Smooth muscle cell (in vitro differentiated cells): ENCODE measurements at regions not wholly inside any gene's neighbourhood (a gene's known extent, or its start where the extent isn't known, plus 50 kb on each side); places are given as distances from the start of the nearest gene placed in this dataset.

ENCODE experiments used
- DNase-seq: peaks from one replicate; lab custom pipeline; 2025; ENCODE audit not compliant: unreplicated experiment; lab: John Stamatoyannopoulos, UW
- H2AFZ ChIP-seq: fragments of 200-600 bp; sonication (generic); 2 replicates; pipeline ENCODE4 v1.6.0; 2016; ENCODE audit warnings: antibody characterized with exemption, low read depth, mild to moderate bottlenecking
- H3F3A ChIP-seq: fragments of 200-600 bp; sonication (generic); 2 replicates; pipeline ENCODE4 v1.6.0; 2017; ENCODE audit warnings: antibody characterized with exemption, low read depth
- H3K27ac ChIP-seq: fragments of 200-600 bp; sonication (generic); 2 replicates; pipeline ENCODE4 v1.5.1; 2016; ENCODE audit warnings: low read depth, mild to moderate bottlenecking
- H3K27me3 ChIP-seq: fragments of 200-600 bp; sonication (generic); 2 replicates; pipeline ENCODE4 v1.6.1; 2016; ENCODE audit warnings: low read depth, mild to moderate bottlenecking
- H3K36me3 ChIP-seq: fragments of 200-600 bp; sonication (generic); 2 replicates; pipeline ENCODE4 v1.5.1; 2016; ENCODE audit warnings: low read depth
- H3K4me1 ChIP-seq: fragments of 200-600 bp; sonication (generic); 2 replicates; pipeline ENCODE4 v1.5.1; 2016; ENCODE audit warnings: low read depth
- H3K4me2 ChIP-seq: fragments of 200-600 bp; sonication (generic); 2 replicates; pipeline ENCODE4 v1.6.0; 2016; ENCODE audit warnings: mild to moderate bottlenecking
- H3K4me3 ChIP-seq: fragments of 200-600 bp; sonication (generic); 2 replicates; pipeline ENCODE4 v1.5.1; 2016; ENCODE audit warnings: mild to moderate bottlenecking
- H3K79me2 ChIP-seq: fragments of 200-600 bp; sonication (generic); 2 replicates; pipeline ENCODE4 v1.6.0; 2016; ENCODE audit warnings: low read depth, mild to moderate bottlenecking
- H3K9ac ChIP-seq: fragments of 200-600 bp; sonication (generic); 2 replicates; pipeline ENCODE4 v1.6.0; 2016; ENCODE audit warnings: low read depth
- H3K9me3 ChIP-seq: fragments of 200-600 bp; sonication (generic); replicated peaks from 2 replicates; pipeline ENCODE4 v1.5.1; 2016; ENCODE audit warnings: low read depth
- H4K20me1 ChIP-seq: fragments of 200-600 bp; sonication (generic); 2 replicates; pipeline ENCODE4 v1.6.0; 2016; ENCODE audit warnings: low read depth
- WGBS: methylation state at CpG from one replicate; pipeline ENCODE4 v1.1.7; 2016; ENCODE audit warnings: low lambda C conversion rate; 5-methylcytosine and 5-hydroxymethylcytosine counted together
- TF ChIP-seq, protein P1 (sequence below): fragments of 200-600 bp; sonication (generic); IDR thresholded peaks from 2 replicates; pipeline ENCODE4 v1.5.1; 2017; ENCODE audit warnings: borderline replicate concordance, mild to moderate bottlenecking, antibody characterized with exemption; ENCODE audit not compliant: insufficient read depth, poor library complexity, severe bottlenecking

DNA sequence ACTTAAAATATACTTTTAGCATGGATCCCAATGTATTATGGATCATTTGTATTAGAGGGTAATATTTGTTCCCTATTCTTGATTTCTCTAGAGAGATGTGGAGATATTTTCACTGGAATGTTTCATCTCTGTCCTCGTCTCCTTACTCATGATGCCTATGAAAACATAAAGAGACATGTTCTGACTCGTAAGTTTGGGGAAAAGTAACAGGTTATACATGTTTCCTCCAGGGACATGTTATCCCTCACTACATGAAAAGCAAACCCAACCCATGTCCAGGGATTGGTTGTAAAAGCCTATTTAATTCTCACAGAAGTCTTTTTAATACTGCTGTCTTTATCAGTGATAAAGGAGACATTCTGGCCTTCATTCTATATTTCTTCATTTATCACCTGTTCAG lies 621.4 kb downstream of the GABRG1 start:
- TF ChIP-seq, protein P1, sequence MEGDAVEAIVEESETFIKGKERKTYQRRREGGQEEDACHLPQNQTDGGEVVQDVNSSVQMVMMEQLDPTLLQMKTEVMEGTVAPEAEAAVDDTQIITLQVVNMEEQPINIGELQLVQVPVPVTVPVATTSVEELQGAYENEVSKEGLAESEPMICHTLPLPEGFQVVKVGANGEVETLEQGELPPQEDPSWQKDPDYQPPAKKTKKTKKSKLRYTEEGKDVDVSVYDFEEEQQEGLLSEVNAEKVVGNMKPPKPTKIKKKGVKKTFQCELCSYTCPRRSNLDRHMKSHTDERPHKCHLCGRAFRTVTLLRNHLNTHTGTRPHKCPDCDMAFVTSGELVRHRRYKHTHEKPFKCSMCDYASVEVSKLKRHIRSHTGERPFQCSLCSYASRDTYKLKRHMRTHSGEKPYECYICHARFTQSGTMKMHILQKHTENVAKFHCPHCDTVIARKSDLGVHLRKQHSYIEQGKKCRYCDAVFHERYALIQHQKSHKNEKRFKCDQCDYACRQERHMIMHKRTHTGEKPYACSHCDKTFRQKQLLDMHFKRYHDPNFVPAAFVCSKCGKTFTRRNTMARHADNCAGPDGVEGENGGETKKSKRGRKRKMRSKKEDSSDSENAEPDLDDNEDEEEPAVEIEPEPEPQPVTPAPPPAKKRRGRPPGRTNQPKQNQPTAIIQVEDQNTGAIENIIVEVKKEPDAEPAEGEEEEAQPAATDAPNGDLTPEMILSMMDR, result no peak
- H2AFZ ChIP-seq, result no peak overlapping the region
- H3K9me3 ChIP-seq, result no peaks in the 10 kb centered on the region
- H3K79me2 ChIP-seq, result no peaks in the 10 kb centered on the region
- no peak overlapping the region for H3K4me2 ChIP-seq
- no peak for DNase-seq
- no peak overlapping the region for H3K4me3 ChIP-seq
- no peaks in the 10 kb centered on the region for H3K27me3 ChIP-seq
- WGBS, result 71% methylated on average over 2 of the region's 2 CpGs
- H3K9ac ChIP-seq, result no peak overlapping the region
- no peaks in the 10 kb centered on the region for H3K36me3 ChIP-seq
- no peak overlapping the region for H3K27ac ChIP-seq
- no peaks in the 10 kb centered on the region for H4K20me1 ChIP-seq
- H3K4me1 ChIP-seq, result no peaks in the 10 kb centered on the region
- H3F3A ChIP-seq, result no peaks in the 10 kb centered on the region

DNA sequence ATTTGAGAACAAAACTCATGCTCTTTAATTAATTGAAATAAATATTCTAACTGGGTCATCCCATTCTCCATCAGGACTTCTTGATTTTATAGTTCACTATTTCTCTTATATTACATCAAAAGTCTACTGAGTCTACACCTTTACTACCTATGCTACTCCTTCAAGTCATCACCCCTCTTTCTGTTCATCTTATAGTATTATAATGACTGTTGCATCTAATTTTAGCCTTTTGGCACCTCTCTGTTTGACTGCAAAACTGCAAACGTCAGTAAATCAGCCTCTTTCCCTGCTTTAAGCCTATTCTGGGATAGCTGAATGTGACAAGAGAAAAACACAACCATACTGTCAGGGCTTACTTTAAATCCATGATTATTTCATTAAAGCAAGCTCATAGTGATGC lies 639.1 kb downstream of the GABRG1 start:
- no peak overlapping the region for H3K4me3 ChIP-seq
- H3K4me1 ChIP-seq, result no peaks in the 10 kb centered on the region
- no peak overlapping the region for H2AFZ ChIP-seq
- no peaks in the 10 kb centered on the region for H3K9me3 ChIP-seq
- no peaks in the 10 kb centered on the region for H3F3A ChIP-seq
- H3K27me3 ChIP-seq, result peaks cover 6% of the 10 kb centered on the region
- H3K4me2 ChIP-seq, result no peak overlapping the region
- no peaks in the 10 kb centered on the region for H3K36me3 ChIP-seq
- DNase-seq, result no peak
- WGBS, result 41% methylated on average over 1 of the region's 1 CpG
- no peak overlapping the region for H3K9ac ChIP-seq
- no peaks in the 10 kb centered on the region for H3K79me2 ChIP-seq
- H3K27ac ChIP-seq, result no peak overlapping the region
- H4K20me1 ChIP-seq, result no peaks in the 10 kb centered on the region
- TF ChIP-seq, protein P1, result no peak

DNA sequence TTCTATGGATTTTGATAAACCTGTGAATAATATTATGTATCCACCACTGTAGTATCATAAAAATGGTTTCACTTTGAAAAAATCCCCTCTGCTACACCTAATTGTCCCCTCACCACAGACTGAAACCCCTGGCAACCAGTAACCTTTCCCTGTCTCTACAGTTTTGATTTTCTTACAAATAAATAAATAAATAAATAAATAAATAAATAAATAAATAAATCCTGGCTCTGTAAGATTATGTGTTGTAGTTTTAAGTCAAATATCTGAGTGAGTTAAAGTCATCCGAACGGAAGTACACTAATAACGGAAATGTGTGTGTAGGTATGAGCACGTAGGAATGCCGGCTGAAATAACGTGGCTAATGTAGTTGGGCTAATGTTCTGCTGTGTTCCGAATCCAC lies 641.5 kb downstream of the GABRG1 start:
- Histone ChIP-seq H3K27ac (no peak overlapping the region), H4K20me1 (no peaks in the 10 kb centered on the region), H3K4me1 (no peaks in the 10 kb centered on the region), H3K4me3 (no peak overlapping the region), H3K36me3 (no peaks in the 10 kb centered on the region), H3K4me2 (no peak overlapping the region), H3K27me3 (peaks cover 6% of the 10 kb centered on the region), H3K79me2 (no peaks in the 10 kb centered on the region), H3K9me3 (no peaks in the 10 kb centered on the region), H3K9ac (no peak overlapping the region), H2AFZ (no peak overlapping the region), H3F3A (no peaks in the 10 kb centered on the region)
- 96% methylated on average over 7 of the region's 7 CpGs for WGBS
- TF ChIP-seq, protein P1, result no peak
- no peak for DNase-seq

GRCh38 chr4:45477311-45477733 lies 646.5 kb downstream of the GABRG1 start:
- no peak overlapping the region for H2AFZ ChIP-seq
- no peaks in the 10 kb centered on the region for H3F3A ChIP-seq
- H3K79me2 ChIP-seq, result no peaks in the 10 kb centered on the region
- H4K20me1 ChIP-seq, result no peaks in the 10 kb centered on the region
- H3K27ac ChIP-seq, result no peak overlapping the region
- H3K36me3 ChIP-seq, result no peaks in the 10 kb centered on the region
- H3K9ac ChIP-seq, result no peak overlapping the region
- no peak for DNase-seq
- H3K27me3 ChIP-seq, result no peaks in the 10 kb centered on the region
- TF ChIP-seq, protein P1, result no peak
- no peak overlapping the region for H3K4me2 ChIP-seq
- no peaks in the 10 kb centered on the region for H3K9me3 ChIP-seq
- H3K4me3 ChIP-seq, result no peak overlapping the region
- no peaks in the 10 kb centered on the region for H3K4me1 ChIP-seq
- 95% methylated on average over 25 of the region's 25 CpGs for WGBS
